Kidney epithelial cell (primary cell): ENCODE measurements at regions not wholly inside any gene's neighbourhood (a gene's known extent, or its start where the extent isn't known, plus 50 kb on each side); places are given as distances from the start of the nearest gene placed in this dataset.
A peak's percentile ranks its signal among the peaks of the same experiment; 100 is the strongest.

Source experiments
- DNase-seq: peaks from one replicate; pipeline ENCODE4 v3.0.0-alpha.2; 2010; ENCODE audit warnings: low read depth
- H3K27me3 ChIP-seq: 2 replicates; pipeline ENCODE4 v1.6.0; 2011; ENCODE audit warnings: low read length; ENCODE audit not compliant: control insufficient read depth, insufficient read depth
- H3K36me3 ChIP-seq: 2 replicates; pipeline ENCODE4 v1.5.1; 2011; ENCODE audit warnings: low read length; ENCODE audit not compliant: control insufficient read depth, insufficient read depth
- H3K4me3 ChIP-seq: 2 replicates; pipeline ENCODE4 v1.5.1; 2011; ENCODE audit warnings: low read depth, mild to moderate bottlenecking, control low read depth, low read length
- CTCF ChIP-seq: IDR thresholded peaks from 2 replicates; pipeline ENCODE4 v1.5.1; 2011; ENCODE audit warnings: mild to moderate bottlenecking, moderate library complexity, low read length, control low read depth, inconsistent platforms; ENCODE audit not compliant: insufficient read depth, poor library complexity, severe bottlenecking

GRCh38 chr9:115262477-115262876 is 144.5 kb upstream of the TNC start:
- TF ChIP-seq CTCF, result no peak
- H3K4me3 ChIP-seq, result no peak overlapping the region
- no peaks in the 10 kb centered on the region for H3K36me3 ChIP-seq
- DNase-seq, result peak; percentile 100
- no peaks in the 10 kb centered on the region for H3K27me3 ChIP-seq

GRCh38 chr9:115262952-115263351 is 145.0 kb upstream of the TNC start:
- H3K36me3 ChIP-seq, result no peaks in the 10 kb centered on the region
- no peak overlapping the region for H3K4me3 ChIP-seq
- H3K27me3 ChIP-seq, result no peaks in the 10 kb centered on the region
- no peak for DNase-seq
- no peak for TF ChIP-seq CTCF

- no peaks in the 10 kb centered on the region for H3K36me3 ChIP-seq
- H3K27me3 ChIP-seq, result no peaks in the 10 kb centered on the region
- no peak overlapping the region for H3K4me3 ChIP-seq
- TF ChIP-seq CTCF, result no peak
- DNase-seq, result no peak
Measured at GRCh38 chr9:115263371-115264075, 145.6 kb upstream of the TNC start.

GRCh38 chr9:115264313-115264712 is 146.4 kb upstream of the TNC start:
- no peak for DNase-seq
- no peaks in the 10 kb centered on the region for H3K36me3 ChIP-seq
- H3K27me3 ChIP-seq, result no peaks in the 10 kb centered on the region
- no peak overlapping the region for H3K4me3 ChIP-seq
- no peak for TF ChIP-seq CTCF

GRCh38 chr9:115267790-115268189 is 149.8 kb upstream of the TNC start:
- no peak for TF ChIP-seq CTCF
- DNase-seq, result no peak
- Histone ChIP-seq H3K27me3 (no peaks in the 10 kb centered on the region), H3K4me3 (no peak overlapping the region), H3K36me3 (no peaks in the 10 kb centered on the region)

- no peak for DNase-seq
- Histone ChIP-seq H3K4me3 (no peak overlapping the region), H3K27me3 (no peaks in the 10 kb centered on the region), H3K36me3 (no peaks in the 10 kb centered on the region)
- no peak for TF ChIP-seq CTCF
Measured at GRCh38 chr9:115275753-115276152, 157.8 kb upstream of the TNC start.
